ENCODE measurements at regions not wholly inside any gene's neighbourhood (a gene's known extent, or its start where the extent isn't known, plus 50 kb on each side); places are given as distances from the start of the nearest gene placed in this dataset.

- H3K4me1 Mint-ChIP-seq = no peaks in the 10 kb centered on the region
- peaks cover 0 to 4% (median 0%) of the 10 kb centered on the region in 5 donors for H3K9me3 Mint-ChIP-seq
- H3K27ac Mint-ChIP-seq = no peak overlapping the region
- no peaks in the 10 kb centered on the region for H3K4me1 ChIP-seq (ENCODE audit: insufficient read depth, low read length)
- no peaks in the 10 kb centered on the region for H3K36me3 ChIP-seq (ENCODE audit: insufficient read depth, low read length)
- ChIA-PET CTCF (interaction anchor here (1.2 to 1.3 kb wide), 2 partner anchors 8 to 17 kb away, joined by 3 read pairs; no protein-coding TSS in a partner anchor), POLR2A (no interaction called here)
- H3K27me3 ChIP-seq (ENCODE audit: insufficient read depth, low read length, poor library complexity, severe bottlenecking) = no peaks in the 10 kb centered on the region
- H3K36me3 Mint-ChIP-seq = peaks cover 0 to 5% (median 0%) of the 10 kb centered on the region in 3 donors
- peaks cover 4 to 10% of the 10 kb centered on the region in 2 donors for H3K27me3 Mint-ChIP-seq
- no peaks in the 10 kb centered on the region for H3K9me3 ChIP-seq (ENCODE audit: low read length)
- no peak overlapping the region for H3K4me3 ChIP-seq (ENCODE audit: low read length)
- no peak for DNase-seq
- H3K27ac ChIP-seq (ENCODE audit: low read depth, low read length) = no peak overlapping the region
- H3K4me3 Mint-ChIP-seq = no peak overlapping the region
These were observed 351.4 kb downstream of the MDFIC start for GRCh38 chr7:115273139-115273772.

GRCh38 chr7:115271332-115272235, 349.7 kb downstream of the MDFIC start:
- Mint-ChIP-seq H3K27me3 (peaks cover 6 to 7% of the 10 kb centered on the region in 2 donors), H3K4me3 (no peak overlapping the region), H3K4me1 (no peaks in the 10 kb centered on the region), H3K9me3 (no peaks in the 10 kb centered on the region), H3K36me3 (peaks cover 0 to 5% (median 0%) of the 10 kb centered on the region in 3 donors), H3K27ac (no peak overlapping the region)
- no peak for DNase-seq
- no peaks in the 10 kb centered on the region for H3K36me3 ChIP-seq (ENCODE audit: insufficient read depth, low read length)
- CTCF ChIA-PET = no interaction called here
- H3K27ac ChIP-seq (ENCODE audit: low read depth, low read length) = no peak overlapping the region
- POLR2A ChIA-PET = no interaction called here
- no peaks in the 10 kb centered on the region for H3K9me3 ChIP-seq (ENCODE audit: low read length)
- no peaks in the 10 kb centered on the region for H3K27me3 ChIP-seq (ENCODE audit: insufficient read depth, low read length, poor library complexity, severe bottlenecking)
- no peak overlapping the region for H3K4me3 ChIP-seq (ENCODE audit: low read length)
- no peaks in the 10 kb centered on the region for H3K4me1 ChIP-seq (ENCODE audit: insufficient read depth, low read length)

- no peak overlapping the region for H3K27ac ChIP-seq (ENCODE audit: low read depth, low read length)
- ChIA-PET POLR2A (no interaction called here), CTCF (no interaction called here)
- no peaks in the 10 kb centered on the region for H3K4me1 ChIP-seq (ENCODE audit: insufficient read depth, low read length)
- Mint-ChIP-seq H3K27ac (no peak overlapping the region), H3K27me3 (peaks cover 7 to 8% of the 10 kb centered on the region in 2 donors), H3K9me3 (no peaks in the 10 kb centered on the region), H3K4me1 (no peaks in the 10 kb centered on the region), H3K36me3 (peaks cover 0 to 9% (median 0%) of the 10 kb centered on the region in 3 donors), H3K4me3 (no peak overlapping the region)
- H3K4me3 ChIP-seq (ENCODE audit: low read length) = no peak overlapping the region
- no peaks in the 10 kb centered on the region for H3K27me3 ChIP-seq (ENCODE audit: insufficient read depth, low read length, poor library complexity, severe bottlenecking)
- no peaks in the 10 kb centered on the region for H3K9me3 ChIP-seq (ENCODE audit: low read length)
- no peaks in the 10 kb centered on the region for H3K36me3 ChIP-seq (ENCODE audit: insufficient read depth, low read length)
- no peak for DNase-seq
These were observed 347.6 kb downstream of the MDFIC start for GRCh38 chr7:115269486-115269885.

DNA sequence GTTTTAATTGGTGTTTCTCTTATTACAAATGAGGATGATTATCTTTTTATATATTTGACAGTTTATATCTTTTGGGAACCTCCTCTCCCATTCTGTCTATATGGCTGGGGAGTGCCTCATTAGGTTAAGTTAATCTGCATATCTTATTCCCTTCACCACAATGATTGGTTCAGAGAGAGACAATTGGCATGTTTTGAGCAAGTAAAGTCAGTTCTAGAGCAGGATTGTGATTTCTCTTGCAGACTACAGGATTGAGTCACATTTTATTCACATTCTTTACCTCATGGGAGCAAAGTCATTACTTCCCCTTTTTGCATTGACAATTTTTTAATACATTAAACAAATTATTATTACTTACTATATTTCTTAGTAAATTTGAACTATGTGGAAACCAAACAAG, 345.6 kb downstream of the MDFIC start:
- DNase-seq = no peak
- POLR2A ChIA-PET = no interaction called here
- H3K36me3 ChIP-seq (ENCODE audit: insufficient read depth, low read length) = no peaks in the 10 kb centered on the region
- Mint-ChIP-seq H3K9me3 (no peaks in the 10 kb centered on the region), H3K27me3 (peaks cover 0 to 8% of the 10 kb centered on the region in 2 donors), H3K36me3 (peaks cover 0 to 10% (median 0%) of the 10 kb centered on the region in 3 donors), H3K4me3 (no peak overlapping the region), H3K27ac (no peak overlapping the region), H3K4me1 (no peaks in the 10 kb centered on the region)
- H3K4me3 ChIP-seq (ENCODE audit: low read length) = no peak overlapping the region
- CTCF ChIA-PET = no interaction called here
- no peaks in the 10 kb centered on the region for H3K9me3 ChIP-seq (ENCODE audit: low read length)
- H3K4me1 ChIP-seq (ENCODE audit: insufficient read depth, low read length) = no peaks in the 10 kb centered on the region
- H3K27me3 ChIP-seq (ENCODE audit: insufficient read depth, low read length, poor library complexity, severe bottlenecking) = no peaks in the 10 kb centered on the region
- no peak overlapping the region for H3K27ac ChIP-seq (ENCODE audit: low read depth, low read length)

DNA sequence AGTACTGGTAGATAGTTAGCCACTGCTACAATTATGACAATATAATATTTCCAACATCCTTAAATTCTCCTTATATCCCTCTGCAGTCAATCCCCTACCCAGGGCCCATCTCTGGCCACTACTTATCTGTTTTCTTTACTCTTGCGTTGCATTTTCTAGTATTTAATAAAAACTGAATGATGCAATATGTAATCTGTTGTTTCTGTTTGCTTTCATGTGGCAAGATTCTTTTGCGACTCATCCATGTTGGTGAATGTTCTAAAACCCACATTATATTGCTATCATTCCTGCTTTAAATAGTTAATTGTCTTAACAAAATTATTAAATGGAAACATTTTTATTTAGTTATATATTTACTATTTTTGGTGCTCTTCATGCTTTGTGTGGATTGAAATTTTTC, 338.5 kb downstream of the MDFIC start:
- POLR2A ChIA-PET = no interaction called here
- DNase-seq = no peak
- no peaks in the 10 kb centered on the region for H3K9me3 ChIP-seq (ENCODE audit: low read length)
- Mint-ChIP-seq H3K4me1 (no peaks in the 10 kb centered on the region), H3K4me3 (no peak overlapping the region), H3K27me3 (peaks cover 0 to 4% of the 10 kb centered on the region in 2 donors), H3K9me3 (no peaks in the 10 kb centered on the region), H3K27ac (peak overlapping the region in 1 of 8 donors; percentile 47), H3K36me3 (peaks cover 0 to 17% (median 0%) of the 10 kb centered on the region in 3 donors)
- no peaks in the 10 kb centered on the region for H3K4me1 ChIP-seq (ENCODE audit: insufficient read depth, low read length)
- H3K4me3 ChIP-seq (ENCODE audit: low read length) = no peak overlapping the region
- H3K27ac ChIP-seq (ENCODE audit: low read depth, low read length) = no peak overlapping the region
- no peaks in the 10 kb centered on the region for H3K36me3 ChIP-seq (ENCODE audit: insufficient read depth, low read length)
- H3K27me3 ChIP-seq (ENCODE audit: insufficient read depth, low read length, poor library complexity, severe bottlenecking) = no peaks in the 10 kb centered on the region
- CTCF ChIA-PET = no interaction called here

GRCh38 chr7:115252461-115252860, 330.6 kb downstream of the MDFIC start:
- peaks cover 0 to 4% (median 0%) of the 10 kb centered on the region in 3 donors for H3K36me3 Mint-ChIP-seq
- H3K27me3 Mint-ChIP-seq = no peaks in the 10 kb centered on the region
- Histone ChIP-seq H3K9me3 (ENCODE audit: low read length) (no peaks in the 10 kb centered on the region), H3K4me1 (ENCODE audit: insufficient read depth, low read length) (no peaks in the 10 kb centered on the region), H3K4me3 (ENCODE audit: low read length) (no peak overlapping the region), H3K36me3 (ENCODE audit: insufficient read depth, low read length) (no peaks in the 10 kb centered on the region), H3K27ac (ENCODE audit: low read depth, low read length) (no peak overlapping the region), H3K27me3 (ENCODE audit: insufficient read depth, low read length, poor library complexity, severe bottlenecking) (no peaks in the 10 kb centered on the region)
- H3K4me3 Mint-ChIP-seq = no peak overlapping the region
- ChIA-PET CTCF (no interaction called here), POLR2A (no interaction called here)
- H3K27ac Mint-ChIP-seq = no peak overlapping the region
- no peak for DNase-seq
- H3K4me1 Mint-ChIP-seq = no peaks in the 10 kb centered on the region
- no peaks in the 10 kb centered on the region for H3K9me3 Mint-ChIP-seq

DNA sequence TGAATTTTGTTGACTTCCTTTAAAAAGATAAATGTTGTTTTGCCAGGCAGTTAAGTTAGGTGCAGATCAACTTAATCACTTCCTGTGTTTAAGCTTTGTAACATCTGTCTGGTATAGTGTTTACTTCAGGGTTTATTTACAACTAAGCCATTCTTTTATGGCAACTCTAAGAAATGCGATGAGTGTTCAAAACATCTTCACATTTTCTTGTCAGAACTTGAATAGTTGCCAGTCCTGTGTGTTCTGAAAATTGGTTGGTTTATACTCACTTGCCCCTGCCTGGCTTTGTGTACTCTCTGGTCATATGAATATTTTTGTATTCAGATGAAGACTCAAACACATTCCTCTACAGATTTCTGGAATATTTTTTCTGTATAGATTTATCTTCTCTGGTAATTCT, 327.2 kb downstream of the MDFIC start:
- H3K9me3 ChIP-seq (ENCODE audit: low read length) = no peaks in the 10 kb centered on the region
- H3K4me1 ChIP-seq (ENCODE audit: insufficient read depth, low read length) = no peaks in the 10 kb centered on the region
- H3K27ac ChIP-seq (ENCODE audit: low read depth, low read length) = no peak overlapping the region
- no peaks in the 10 kb centered on the region for H3K36me3 ChIP-seq (ENCODE audit: insufficient read depth, low read length)
- ChIA-PET POLR2A (no interaction called here), CTCF (no interaction called here)
- DNase-seq = no peak
- Mint-ChIP-seq H3K4me1 (no peaks in the 10 kb centered on the region), H3K27ac (no peak overlapping the region), H3K36me3 (peaks cover 0 to 29% (median 1%) of the 10 kb centered on the region in 3 donors), H3K27me3 (peaks cover 3 to 15% of the 10 kb centered on the region in 2 donors), H3K9me3 (peaks cover 10 to 16% (median 12%) of the 10 kb centered on the region in 5 donors), H3K4me3 (no peak overlapping the region)
- no peak overlapping the region for H3K4me3 ChIP-seq (ENCODE audit: low read length)
- no peaks in the 10 kb centered on the region for H3K27me3 ChIP-seq (ENCODE audit: insufficient read depth, low read length, poor library complexity, severe bottlenecking)

DNA sequence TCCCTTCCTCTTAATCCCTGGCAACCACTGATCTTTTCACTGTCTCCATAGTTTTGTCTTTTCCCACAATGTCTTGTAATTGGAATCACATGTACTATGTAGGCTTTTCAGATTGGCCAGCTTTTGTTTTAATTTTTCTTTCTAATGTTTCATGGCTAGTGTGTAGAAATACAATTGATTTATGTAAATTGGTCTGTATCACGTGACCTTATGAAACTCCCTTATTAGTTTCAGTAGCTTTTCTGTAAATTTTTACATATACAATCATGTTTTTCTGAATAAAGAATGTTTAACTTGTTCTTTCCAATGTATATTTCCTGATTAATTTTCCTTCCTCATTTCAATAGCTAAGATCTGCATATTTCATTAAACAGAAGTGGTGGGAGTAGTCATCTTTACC, 319.3 kb downstream of the MDFIC start:
- Mint-ChIP-seq H3K27ac (no peak overlapping the region), H3K27me3 (peaks cover 0 to 13% of the 10 kb centered on the region in 2 donors), H3K36me3 (peaks cover 0 to 32% (median 1%) of the 10 kb centered on the region in 3 donors), H3K4me1 (no peaks in the 10 kb centered on the region), H3K9me3 (peaks cover 7 to 18% (median 10%) of the 10 kb centered on the region in 5 donors), H3K4me3 (no peak overlapping the region)
- Histone ChIP-seq H3K27ac (ENCODE audit: low read depth, low read length) (no peak overlapping the region), H3K9me3 (ENCODE audit: low read length) (no peaks in the 10 kb centered on the region), H3K27me3 (ENCODE audit: insufficient read depth, low read length, poor library complexity, severe bottlenecking) (no peaks in the 10 kb centered on the region), H3K36me3 (ENCODE audit: insufficient read depth, low read length) (no peaks in the 10 kb centered on the region), H3K4me1 (ENCODE audit: insufficient read depth, low read length) (no peaks in the 10 kb centered on the region), H3K4me3 (ENCODE audit: low read length) (no peak overlapping the region)
- POLR2A ChIA-PET = no interaction called here
- CTCF ChIA-PET = no interaction called here
- no peak for DNase-seq

Data from CD8-positive, alpha-beta memory T cell (primary cell).